Fibroblast of lung (primary cell): ENCODE measurements at regions not wholly inside any gene's neighbourhood (a gene's known extent, or its start where the extent isn't known, plus 50 kb on each side); places are given as distances from the start of the nearest gene placed in this dataset.

Experiments
- EZH2 ChIP-seq: IDR thresholded peaks from 2 replicates; pipeline ENCODE4 v1.5.1; 2012; ENCODE audit warnings: low read length, control low read depth, mild to moderate bottlenecking; ENCODE audit errors: missing control alignments
- TF ChIP-seq, protein P1 (sequence below), 2 donors: IDR thresholded peaks in 1 of 2; conservative IDR thresholded peaks in 1 of 2; 1 replicate in 1 of 2; 2 replicates in 1 of 2; pipeline ENCODE4 v1.5.1; 2011 to 2012; ENCODE audit warnings: low read length in 2 of 2, control low read depth in 1 of 2, inconsistent platforms in 1 of 2, low read depth in 1 of 2, mild to moderate bottlenecking in 1 of 2

- TF ChIP-seq, protein P1, sequence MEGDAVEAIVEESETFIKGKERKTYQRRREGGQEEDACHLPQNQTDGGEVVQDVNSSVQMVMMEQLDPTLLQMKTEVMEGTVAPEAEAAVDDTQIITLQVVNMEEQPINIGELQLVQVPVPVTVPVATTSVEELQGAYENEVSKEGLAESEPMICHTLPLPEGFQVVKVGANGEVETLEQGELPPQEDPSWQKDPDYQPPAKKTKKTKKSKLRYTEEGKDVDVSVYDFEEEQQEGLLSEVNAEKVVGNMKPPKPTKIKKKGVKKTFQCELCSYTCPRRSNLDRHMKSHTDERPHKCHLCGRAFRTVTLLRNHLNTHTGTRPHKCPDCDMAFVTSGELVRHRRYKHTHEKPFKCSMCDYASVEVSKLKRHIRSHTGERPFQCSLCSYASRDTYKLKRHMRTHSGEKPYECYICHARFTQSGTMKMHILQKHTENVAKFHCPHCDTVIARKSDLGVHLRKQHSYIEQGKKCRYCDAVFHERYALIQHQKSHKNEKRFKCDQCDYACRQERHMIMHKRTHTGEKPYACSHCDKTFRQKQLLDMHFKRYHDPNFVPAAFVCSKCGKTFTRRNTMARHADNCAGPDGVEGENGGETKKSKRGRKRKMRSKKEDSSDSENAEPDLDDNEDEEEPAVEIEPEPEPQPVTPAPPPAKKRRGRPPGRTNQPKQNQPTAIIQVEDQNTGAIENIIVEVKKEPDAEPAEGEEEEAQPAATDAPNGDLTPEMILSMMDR (conservative IDR thresholded peaks at IDR 0.05 in 1 of 2, IDR thresholded peaks at IDR 0.05 in 1 of 2; ENCODE audit: low read depth in 1 of 2, low read length in 2 of 2) = no peak
- no peak for TF ChIP-seq EZH2
These were observed 73.0 kb upstream of the CYRIA start for GRCh38 chr2:16738361-16739225.
